ENCODE measurements at regions not wholly inside any gene's neighbourhood (a gene's known extent, or its start where the extent isn't known, plus 50 kb on each side); places are given as distances from the start of the nearest gene placed in this dataset.
"Not testable (repeated sequence)": the region's sequence is repeated elsewhere in the genome, so short reads cannot be mapped to it uniquely, and the experiment has no call there.

- DNase-seq, result no peak
These were observed 60.9 kb upstream of the LANCL2 start for GRCh38 chr7:55304018-55304762.

DNA sequence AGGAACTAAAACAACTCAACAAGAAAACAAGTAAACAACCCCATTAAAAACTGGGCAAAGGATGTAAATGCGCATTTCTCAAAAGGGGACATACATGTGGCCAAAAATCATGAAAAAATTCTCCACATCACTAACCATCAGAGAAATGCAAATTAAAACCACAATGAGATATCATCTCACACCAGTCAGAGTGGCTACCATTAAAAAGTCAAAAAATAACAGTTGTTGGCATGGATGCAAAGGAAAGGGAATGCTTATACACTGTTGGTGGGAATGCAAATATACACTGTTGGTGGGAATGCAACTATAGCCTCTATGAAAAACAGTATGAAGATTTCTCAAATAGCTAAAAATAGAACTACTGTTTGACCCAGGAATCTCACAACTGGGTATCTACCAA, 60.0 kb upstream of the LANCL2 start:
- no peak for DNase-seq

DNA sequence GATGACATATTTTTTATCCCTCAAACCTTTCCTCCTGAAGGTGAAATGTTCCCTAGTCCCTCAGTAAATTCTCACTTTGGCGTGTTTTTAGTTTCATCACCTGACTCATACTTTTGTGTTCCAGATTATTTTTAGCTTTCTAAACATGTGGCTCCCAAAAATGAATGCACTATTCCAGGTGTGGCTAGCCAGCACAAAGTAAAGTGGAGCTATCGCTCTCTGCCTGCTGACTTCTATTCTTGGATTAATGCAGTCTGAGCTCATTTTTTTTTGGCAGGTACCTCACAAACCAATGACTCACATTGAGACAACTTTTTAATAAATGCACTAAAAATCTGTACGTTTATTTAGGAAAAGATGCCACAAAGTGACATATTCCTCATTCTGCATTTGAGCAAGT, 58.8 kb upstream of the LANCL2 start:
- DNase-seq, result peak; percentile 22

DNA sequence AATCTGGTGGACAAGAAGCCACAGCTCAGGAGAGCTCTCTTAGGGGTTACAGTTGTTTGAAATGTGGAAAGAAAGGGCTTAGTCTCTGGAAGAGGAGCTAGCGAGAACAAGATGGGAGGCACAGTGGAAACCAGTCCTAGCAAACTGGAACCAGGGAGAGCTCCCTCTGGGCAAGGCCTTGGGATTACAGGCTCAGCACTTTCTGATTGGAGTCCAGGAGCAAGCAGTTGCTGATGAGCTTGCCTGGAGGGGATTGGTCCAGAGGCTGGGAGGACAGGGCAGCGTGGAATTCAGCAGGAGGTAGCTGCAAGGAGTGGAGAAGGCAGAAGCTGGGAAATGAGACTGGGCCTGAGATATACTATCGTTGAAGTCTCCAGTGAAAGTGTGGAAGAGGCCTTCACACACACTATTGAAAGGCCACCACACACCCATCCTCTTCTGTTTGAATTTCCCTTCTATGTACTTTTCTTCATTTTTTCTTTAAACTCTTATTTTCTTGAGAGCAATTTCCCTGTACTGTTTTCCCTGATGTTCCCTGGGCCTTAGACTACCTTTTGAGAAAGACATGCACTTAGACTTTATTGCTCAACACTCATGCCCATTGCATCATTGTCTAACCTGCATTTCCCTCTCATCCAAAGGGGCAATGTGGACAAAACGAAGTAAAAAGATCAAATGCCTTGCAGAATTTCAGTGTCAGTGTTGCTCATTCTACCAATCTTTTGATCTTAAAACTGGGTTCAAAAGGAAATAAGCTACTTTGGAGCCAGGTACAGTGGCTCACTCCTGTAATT, 57.8 kb upstream of the LANCL2 start:
- DNase-seq, result peak; percentile 63

- DNase-seq, result peak; percentile 96
These were observed 56.8 kb upstream of the LANCL2 start for GRCh38 chr7:55308186-55308929.

- peak; percentile 23 for DNase-seq
These were observed 55.8 kb upstream of the LANCL2 start for GRCh38 chr7:55309040-55309991.

DNA sequence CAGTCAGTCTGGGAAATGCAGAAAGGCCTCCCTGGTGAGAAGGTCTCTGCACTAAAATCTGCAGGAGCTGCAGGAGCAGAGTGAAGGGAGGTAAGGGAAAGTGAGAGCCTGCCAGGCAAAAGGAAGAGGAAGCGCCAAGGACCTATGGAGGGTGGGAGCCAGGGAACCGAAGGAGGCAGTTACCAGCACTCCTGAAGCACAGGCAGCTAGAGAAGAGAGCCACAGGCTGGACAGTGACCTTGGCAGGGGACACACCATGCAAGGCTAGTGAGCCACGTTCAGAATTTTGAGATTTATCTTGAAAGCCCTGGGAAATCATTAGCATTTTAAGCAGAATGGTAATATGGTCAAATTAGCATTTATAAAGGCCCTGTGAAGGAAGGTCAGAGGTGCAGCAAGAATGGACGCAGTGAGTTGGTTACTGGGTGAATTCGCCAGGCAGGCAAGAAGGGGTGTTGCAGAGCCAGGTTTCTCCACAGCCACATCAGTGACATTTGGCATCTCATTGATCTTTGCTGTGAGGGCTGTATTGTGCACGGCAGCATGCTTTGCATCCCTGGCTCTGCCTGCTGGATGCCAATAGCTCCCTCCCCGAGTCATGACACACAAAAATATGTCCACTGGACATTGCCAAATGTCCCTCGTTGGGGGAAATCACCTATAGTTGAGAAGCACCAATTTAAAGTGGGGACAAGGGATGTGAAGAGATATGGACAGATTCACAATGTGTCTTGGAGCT, 54.7 kb upstream of the LANCL2 start:
- no peak for DNase-seq

DNA sequence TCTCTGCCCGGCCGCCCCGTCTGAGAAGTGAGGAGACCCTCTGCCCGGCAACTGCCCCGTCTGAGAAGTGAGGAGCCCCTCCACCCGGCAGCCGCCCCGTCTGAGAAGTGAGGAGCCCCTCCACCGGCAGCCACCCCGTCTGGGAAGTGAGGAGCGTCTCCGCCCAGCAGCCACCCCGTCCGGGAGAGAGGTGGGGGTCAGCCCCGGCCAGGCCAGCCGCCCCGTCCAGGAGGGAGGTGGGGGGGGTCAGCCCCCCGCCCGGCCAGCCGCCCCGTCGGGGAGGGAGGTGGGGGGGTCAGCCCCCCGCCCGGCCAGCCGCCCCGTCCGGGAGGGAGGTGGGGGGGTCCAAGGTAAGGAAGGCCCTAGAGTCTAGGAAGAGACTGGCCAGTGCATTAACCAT, 53.2 kb upstream of the LANCL2 start:
- DNase-seq, result not testable (repeated sequence)

- DNase-seq, result not testable (repeated sequence)
These were observed 51.5 kb upstream of the LANCL2 start for GRCh38 chr7:55313671-55314070.

DNA sequence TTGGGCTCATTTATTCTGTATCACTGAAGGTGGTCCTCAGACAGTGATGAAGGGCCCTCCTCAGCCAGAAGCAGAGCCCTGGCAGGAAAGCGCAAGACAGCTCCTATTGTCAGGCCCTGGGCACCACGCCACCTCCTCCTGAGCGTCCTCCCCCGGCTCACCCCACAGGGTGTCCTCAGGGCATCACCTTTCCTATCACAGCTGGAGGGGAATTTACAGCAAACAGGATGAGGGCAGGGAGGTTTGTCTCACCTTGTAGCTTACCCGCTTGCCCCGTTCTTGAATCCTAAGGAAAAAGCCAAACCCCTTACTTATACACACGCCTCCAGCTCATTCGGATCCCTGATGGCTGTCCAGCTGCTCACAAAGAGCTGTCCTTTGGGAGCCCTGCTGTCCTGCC, 50.2 kb upstream of the LANCL2 start:
- peak; percentile 26 for DNase-seq

Measured in NCI-H226 (cell line).